ENCODE measurements at regions not wholly inside any gene's neighbourhood (a gene's known extent, or its start where the extent isn't known, plus 50 kb on each side); places are given as distances from the start of the nearest gene placed in this dataset.

DNA sequence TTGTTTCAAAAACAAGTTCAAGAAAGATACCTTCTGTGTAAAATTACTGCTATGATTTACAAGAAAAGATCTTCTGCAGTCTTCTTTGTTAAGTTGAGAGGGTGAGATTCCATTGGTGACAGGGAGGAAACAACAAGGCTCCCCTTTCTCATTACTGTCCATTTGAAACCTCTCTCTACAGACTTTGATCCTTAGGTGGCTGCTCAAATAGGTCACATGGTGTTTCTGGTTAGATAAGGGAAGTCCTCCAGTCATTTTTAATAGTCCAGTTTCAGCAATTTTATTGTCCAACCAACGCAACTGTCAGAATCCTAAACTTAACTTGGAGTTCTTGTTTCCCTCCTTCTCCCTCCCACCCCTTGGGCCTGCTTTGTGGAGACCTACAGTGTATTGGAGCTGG, 390.4 kb downstream of the EFNB2 start:
- Histone ChIP-seq H3K4me1 (ENCODE audit: control insufficient read depth, low read length) (no peaks in the 10 kb centered on the region), H3K4me2 (ENCODE audit: low read length) (no peak overlapping the region), H3K9me2 (replicated peaks; ENCODE audit: control insufficient read depth, low read length) (no peaks in the 10 kb centered on the region), H3K27me3 (ENCODE audit: control insufficient read depth, low read length) (no peaks in the 10 kb centered on the region), H3K27ac (ENCODE audit: low read depth, low read length) (no peak overlapping the region), H3K4me3 (ENCODE audit: low read length) (no peak overlapping the region), H3K9me3 (ENCODE audit: control insufficient read depth, insufficient read depth, low read length) (no peaks in the 10 kb centered on the region), H3K79me2 (ENCODE audit: control insufficient read depth, low read length) (no peaks in the 10 kb centered on the region), H3K36me3 (ENCODE audit: control insufficient read depth, low read length) (no peaks in the 10 kb centered on the region), H4K20me1 (ENCODE audit: control insufficient read depth, insufficient read depth, low read depth, low read length) (no peaks in the 10 kb centered on the region), H3F3A (ENCODE audit: control insufficient read depth, insufficient read depth) (no peaks in the 10 kb centered on the region)
- no peak for TF ChIP-seq EZH2phosphoT487 (IDR thresholded peaks at IDR 0.05; ENCODE audit: borderline replicate concordance, low read length)
- TF ChIP-seq, protein P1, sequence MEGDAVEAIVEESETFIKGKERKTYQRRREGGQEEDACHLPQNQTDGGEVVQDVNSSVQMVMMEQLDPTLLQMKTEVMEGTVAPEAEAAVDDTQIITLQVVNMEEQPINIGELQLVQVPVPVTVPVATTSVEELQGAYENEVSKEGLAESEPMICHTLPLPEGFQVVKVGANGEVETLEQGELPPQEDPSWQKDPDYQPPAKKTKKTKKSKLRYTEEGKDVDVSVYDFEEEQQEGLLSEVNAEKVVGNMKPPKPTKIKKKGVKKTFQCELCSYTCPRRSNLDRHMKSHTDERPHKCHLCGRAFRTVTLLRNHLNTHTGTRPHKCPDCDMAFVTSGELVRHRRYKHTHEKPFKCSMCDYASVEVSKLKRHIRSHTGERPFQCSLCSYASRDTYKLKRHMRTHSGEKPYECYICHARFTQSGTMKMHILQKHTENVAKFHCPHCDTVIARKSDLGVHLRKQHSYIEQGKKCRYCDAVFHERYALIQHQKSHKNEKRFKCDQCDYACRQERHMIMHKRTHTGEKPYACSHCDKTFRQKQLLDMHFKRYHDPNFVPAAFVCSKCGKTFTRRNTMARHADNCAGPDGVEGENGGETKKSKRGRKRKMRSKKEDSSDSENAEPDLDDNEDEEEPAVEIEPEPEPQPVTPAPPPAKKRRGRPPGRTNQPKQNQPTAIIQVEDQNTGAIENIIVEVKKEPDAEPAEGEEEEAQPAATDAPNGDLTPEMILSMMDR (IDR thresholded peaks at IDR 0.05; ENCODE audit: low read depth, low read length, poor library complexity, severe bottlenecking), result no peak

DNA sequence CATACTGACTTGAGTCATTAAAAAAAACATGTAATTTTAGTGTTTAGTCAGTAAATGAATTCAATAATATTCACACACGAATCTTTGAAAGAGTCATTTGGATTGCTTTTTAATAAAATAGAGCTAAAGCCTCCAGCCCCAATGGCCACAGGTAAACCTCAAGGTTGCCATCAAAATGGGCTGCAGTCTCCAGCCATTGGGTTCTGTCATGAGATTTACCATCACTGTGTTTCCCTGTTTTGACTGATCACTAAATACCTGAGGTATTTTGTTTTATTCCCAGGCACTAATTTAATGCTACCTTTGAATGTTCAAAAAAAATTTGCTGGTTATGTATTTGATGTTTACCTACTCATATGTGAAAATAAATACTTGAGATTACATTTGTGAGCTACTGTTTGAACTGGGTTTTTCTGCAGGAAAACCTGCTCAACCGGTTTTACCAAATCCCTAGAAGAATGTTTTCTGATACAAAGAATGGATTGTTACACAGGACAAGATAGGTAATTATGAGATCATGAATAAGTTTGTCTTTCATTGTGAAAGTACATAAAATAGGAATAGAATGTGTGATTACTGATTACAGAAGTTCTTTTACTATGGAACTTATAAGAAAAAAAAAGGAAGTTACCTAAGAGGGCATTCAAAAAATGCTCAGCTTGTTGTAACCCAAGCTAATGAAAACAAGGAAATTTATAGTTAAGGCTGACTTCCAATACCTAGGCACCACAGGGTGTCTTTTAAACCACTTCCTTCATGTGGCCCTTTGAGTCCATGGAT, 391.3 kb downstream of the EFNB2 start:
- H3K4me2 ChIP-seq (ENCODE audit: low read length), result no peak overlapping the region
- no peaks in the 10 kb centered on the region for H3F3A ChIP-seq (ENCODE audit: control insufficient read depth, insufficient read depth)
- no peak overlapping the region for H3K27ac ChIP-seq (ENCODE audit: low read depth, low read length)
- H3K79me2 ChIP-seq (ENCODE audit: control insufficient read depth, low read length), result no peaks in the 10 kb centered on the region
- no peaks in the 10 kb centered on the region for H4K20me1 ChIP-seq (ENCODE audit: control insufficient read depth, insufficient read depth, low read depth, low read length)
- TF ChIP-seq, protein P1 (IDR thresholded peaks at IDR 0.05; ENCODE audit: low read depth, low read length, poor library complexity, severe bottlenecking), result no peak
- TF ChIP-seq EZH2phosphoT487 (IDR thresholded peaks at IDR 0.05; ENCODE audit: borderline replicate concordance, low read length), result no peak
- no peaks in the 10 kb centered on the region for H3K9me2 ChIP-seq (replicated peaks; ENCODE audit: control insufficient read depth, low read length)
- no peaks in the 10 kb centered on the region for H3K27me3 ChIP-seq (ENCODE audit: control insufficient read depth, low read length)
- H3K4me3 ChIP-seq (ENCODE audit: low read length), result no peak overlapping the region
- H3K4me1 ChIP-seq (ENCODE audit: control insufficient read depth, low read length), result no peaks in the 10 kb centered on the region
- no peaks in the 10 kb centered on the region for H3K9me3 ChIP-seq (ENCODE audit: control insufficient read depth, insufficient read depth, low read length)
- H3K36me3 ChIP-seq (ENCODE audit: control insufficient read depth, low read length), result no peaks in the 10 kb centered on the region

DNA sequence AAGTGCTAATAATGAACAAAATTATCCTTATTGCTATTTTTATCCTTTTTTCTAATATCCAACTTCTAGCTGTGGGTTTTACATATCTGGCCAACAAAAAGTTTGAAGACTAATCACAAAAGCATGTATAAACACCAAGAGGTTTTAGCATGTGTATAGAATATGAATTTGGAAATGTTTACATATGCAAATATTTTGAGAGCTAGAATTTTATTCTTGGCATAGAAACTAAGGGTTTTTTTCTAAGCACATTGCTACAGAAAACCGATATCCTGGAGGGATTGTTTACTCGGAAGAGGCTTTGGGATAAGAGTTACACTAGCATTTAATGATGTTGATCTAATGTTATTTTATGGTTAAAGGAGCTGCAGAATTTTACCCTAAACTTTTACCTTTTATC, 392.1 kb downstream of the EFNB2 start:
- Histone ChIP-seq H3K4me2 (ENCODE audit: low read length) (no peak overlapping the region), H3K79me2 (ENCODE audit: control insufficient read depth, low read length) (no peaks in the 10 kb centered on the region), H3K27me3 (ENCODE audit: control insufficient read depth, low read length) (no peaks in the 10 kb centered on the region), H3K4me1 (ENCODE audit: control insufficient read depth, low read length) (no peaks in the 10 kb centered on the region), H3K4me3 (ENCODE audit: low read length) (no peak overlapping the region), H3K36me3 (ENCODE audit: control insufficient read depth, low read length) (no peaks in the 10 kb centered on the region), H3F3A (ENCODE audit: control insufficient read depth, insufficient read depth) (no peaks in the 10 kb centered on the region), H4K20me1 (ENCODE audit: control insufficient read depth, insufficient read depth, low read depth, low read length) (no peaks in the 10 kb centered on the region), H3K27ac (ENCODE audit: low read depth, low read length) (no peak overlapping the region), H3K9me3 (ENCODE audit: control insufficient read depth, insufficient read depth, low read length) (no peaks in the 10 kb centered on the region), H3K9me2 (replicated peaks; ENCODE audit: control insufficient read depth, low read length) (no peaks in the 10 kb centered on the region)
- TF ChIP-seq, protein P1 (IDR thresholded peaks at IDR 0.05; ENCODE audit: low read depth, low read length, poor library complexity, severe bottlenecking), result no peak
- no peak for TF ChIP-seq EZH2phosphoT487 (IDR thresholded peaks at IDR 0.05; ENCODE audit: borderline replicate concordance, low read length)
